Panc1 (cell line): ENCODE measurements at regions not wholly inside any gene's neighbourhood (a gene's known extent, or its start where the extent isn't known, plus 50 kb on each side); places are given as distances from the start of the nearest gene placed in this dataset.

Source experiments
- ATAC-seq: fragments of 200-7000 bp; cut with Tn5 transposase; 2 replicates; pipeline ENCODE4 v1.9.1; 2020; ENCODE audit warnings: mild to moderate bottlenecking, moderate library complexity
- BruUV-seq: library from RNA; stranded (reverse); fragments of 400-500 nt; replicated peaks from 2 replicates; lab custom pipeline; 2021; lab: Mats Ljungman, UMichigan
- CTCF ChIA-PET: fragments of 300-600 bp; sonication (Branson Sonifier 250); formaldehyde crosslinking; loops from one replicate; lab custom pipeline; 2022; ENCODE audit warnings: antibody characterized with exemption; lab: Charles Lee
- POLR2A ChIA-PET: fragments of 300-600 bp; sonication (Branson Sonifier 250); formaldehyde crosslinking; loops from one replicate; lab custom pipeline; 2022; ENCODE audit warnings: antibody characterized with exemption; lab: Charles Lee
- DNase-seq: peaks from one replicate; pipeline ENCODE4 v3.0.0-alpha.2; 2010; ENCODE audit warnings: low read depth, low spot score
- H3K27ac ChIP-seq: 2 replicates; pipeline ENCODE4 v1.5.1; 2011; ENCODE audit warnings: mild to moderate bottlenecking, low read length, inconsistent platforms
- H3K27me3 ChIP-seq: fragments of 200-500 bp; sonication (Bioruptor generic); 2 replicates; pipeline ENCODE4 v1.6.0; 2014; ENCODE audit warnings: low read length, inconsistent platforms; ENCODE audit not compliant: control insufficient read depth, insufficient read depth
- H3K36me3 ChIP-seq: fragments of 200-500 bp; sonication (Bioruptor generic); 2 replicates; pipeline ENCODE4 v1.5.1; 2014; ENCODE audit warnings: inconsistent platforms, mild to moderate bottlenecking, low read length, moderate library complexity; ENCODE audit not compliant: control insufficient read depth, insufficient read depth
- H3K4me1 ChIP-seq: 2 replicates; pipeline ENCODE4 v1.5.1; 2011; ENCODE audit warnings: inconsistent platforms, mild to moderate bottlenecking, low read length, moderate library complexity; ENCODE audit not compliant: control insufficient read depth, insufficient read depth
- H3K4me3 ChIP-seq, 2 experiments: 2 replicates each; pipeline ENCODE4 v1.5.1; 2011 to 2012; ENCODE audit warnings: low read depth in 2 of 2, low read length in 2 of 2, mild to moderate bottlenecking in 2 of 2, inconsistent platforms in 1 of 2, moderate library complexity in 1 of 2
- H3K9me3 ChIP-seq: fragments of 200-500 bp; sonication (Bioruptor generic); 2 replicates; pipeline ENCODE4 v1.5.1; 2014; ENCODE audit warnings: low read depth, mild to moderate bottlenecking, inconsistent platforms, low read length, moderate library complexity; ENCODE audit not compliant: control insufficient read depth, insufficient read depth
- CTCF ChIP-seq: fragments of 450-650 bp; IDR thresholded peaks from 2 replicates; pipeline ENCODE4 v1.5.1; 2017; ENCODE audit warnings: mild to moderate bottlenecking
- POLR2AphosphoS5 ChIP-seq: IDR thresholded peaks from 2 replicates; pipeline ENCODE4 v1.6.1; 2012; ENCODE audit warnings: mild to moderate bottlenecking, low read depth, low read length, moderate library complexity
- REST ChIP-seq, 2 experiments: IDR thresholded peaks; 2 replicates each; pipeline ENCODE4 v1.6.1; 2011 to 2012; ENCODE audit warnings: low read depth in 2 of 2, control low read depth in 1 of 2, low read length in 1 of 2, mild to moderate bottlenecking in 1 of 2, moderate library complexity in 1 of 2; ENCODE audit not compliant: insufficient read depth in 1 of 2
- SIN3A ChIP-seq: IDR thresholded peaks from 2 replicates; pipeline ENCODE4 v1.6.1; 2012; ENCODE audit warnings: low read depth, mild to moderate bottlenecking, low read length, moderate library complexity, borderline replicate concordance; ENCODE audit not compliant: insufficient read depth
- TCF7L2 ChIP-seq: IDR thresholded peaks from 2 replicates; pipeline ENCODE4 v1.6.1; 2011; ENCODE audit warnings: mild to moderate bottlenecking, low read depth, low read length, inconsistent platforms
- in situ Hi-C: cut with HindIII; loops from 2 replicates; pipeline ENCODE4 v1.10.0; 2016; ENCODE audit warnings: low sequenced_read_pairs, low pct_unique_long_range_greater_than_20kb
- intact Hi-C: fragments of 100-400 bp; cut with micrococcal nuclease; formaldehyde crosslinking; loops from one replicate; pipeline ENCODE4 v1.10.0; 2022; ENCODE audit not compliant: unreplicated experiment

- Histone ChIP-seq H3K9me3 (no peaks in the 10 kb centered on the region), H3K27me3 (no peaks in the 10 kb centered on the region), H3K27ac (no peak overlapping the region), H3K36me3 (no peaks in the 10 kb centered on the region), H3K4me3 (no peak overlapping the region), H3K4me1 (no peaks in the 10 kb centered on the region)
- no peak for DNase-seq
- BruUV-seq: no TSS peak
- intact Hi-C loops: no loop called here
- in situ Hi-C loops: no loop called here
- ChIA-PET POLR2A (no interaction called here), CTCF (no interaction called here)
- no peak for ATAC-seq
- TF ChIP-seq POLR2AphosphoS5 (no peak), SIN3A (no peak), CTCF (no peak), TCF7L2 (no peak), REST (IDR thresholded peaks at IDR 0.05; ENCODE audit: insufficient read depth in 1 of 2, low read depth in 2 of 2, low read length in 1 of 2) (no peak)
Measured at GRCh38 chr22:27217154-27217553, 559.8 kb downstream of the MIAT start.

- in situ Hi-C loops (no loop called here), intact Hi-C loops (no loop called here)
- POLR2A ChIA-PET: no interaction called here
- ATAC-seq (no peak), DNase-seq (no peak)
- no peaks in the 10 kb centered on the region for H3K36me3 ChIP-seq
- no TSS peak for BruUV-seq
- no peaks in the 10 kb centered on the region for H3K4me1 ChIP-seq
- CTCF ChIA-PET: no interaction called here
- TF ChIP-seq CTCF (no peak), TCF7L2 (no peak), POLR2AphosphoS5 (no peak), REST (IDR thresholded peaks at IDR 0.05; ENCODE audit: insufficient read depth in 1 of 2, low read depth in 2 of 2, low read length in 1 of 2) (no peak), SIN3A (no peak)
- H3K27ac ChIP-seq: no peak overlapping the region
- H3K9me3 ChIP-seq: no peaks in the 10 kb centered on the region
- H3K27me3 ChIP-seq: no peaks in the 10 kb centered on the region
- H3K4me3 ChIP-seq: no peak overlapping the region
Measured at GRCh38 chr22:27218012-27218920, 560.9 kb downstream of the MIAT start.
